ENCODE measurements at regions not wholly inside any gene's neighbourhood (a gene's known extent, or its start where the extent isn't known, plus 50 kb on each side); places are given as distances from the start of the nearest gene placed in this dataset.

- DNase-seq (ENCODE audit: low read depth in 1 of 2, low spot score in 1 of 2) = peak; percentile 43 to 66
- Histone ChIP-seq H3K27ac (replicated peaks) (no peak overlapping the region), H3K27me3 (ENCODE audit: insufficient read depth, poor library complexity, severe bottlenecking) (peaks cover 7% of the 10 kb centered on the region), H3K4me3 (replicated peaks; ENCODE audit: insufficient read depth, low read length) (no peak overlapping the region)
- TF ChIP-seq POLR2AphosphoS5 (IDR thresholded peaks at IDR 0.05; ENCODE audit: low read depth) = peak; percentile 90
- peak; percentile 32; the same call in 1 of the 2 replicates for TF ChIP-seq SPI1 (IDR thresholded peaks at IDR 0.05; ENCODE audit: borderline replicate concordance, low read depth)
- no peak for TF ChIP-seq REST (IDR thresholded peaks at IDR 0.05; ENCODE audit: insufficient replicate concordance, low read depth)
Measured at GRCh38 chr14:97021001-97021400, 223.8 kb downstream of the VRK1 start.

- H3K27me3 ChIP-seq (ENCODE audit: insufficient read depth, poor library complexity, severe bottlenecking) = peaks cover 7% of the 10 kb centered on the region
- TF ChIP-seq CTCF (IDR thresholded peaks at IDR 0.05; ENCODE audit: insufficient read depth, low read length) (no peak), SPI1 (IDR thresholded peaks at IDR 0.05; ENCODE audit: borderline replicate concordance, low read depth) (no peak), POLR2AphosphoS5 (IDR thresholded peaks at IDR 0.05; ENCODE audit: low read depth) (no peak), GABPA (IDR thresholded peaks at IDR 0.05; ENCODE audit: low read depth) (no peak), REST (IDR thresholded peaks at IDR 0.05; ENCODE audit: insufficient replicate concordance, low read depth) (no peak)
- DNase-seq (ENCODE audit: low read depth in 1 of 2, low spot score in 1 of 2) = no peak
- no peak overlapping the region for H3K27ac ChIP-seq (replicated peaks)
- no peak overlapping the region for H3K4me3 ChIP-seq (replicated peaks; ENCODE audit: insufficient read depth, low read length)
Measured at GRCh38 chr14:97021571-97022168, 224.5 kb downstream of the VRK1 start.

- no peak for DNase-seq (ENCODE audit: low read depth in 1 of 2, low spot score in 1 of 2)
- H3K4me3 ChIP-seq (replicated peaks; ENCODE audit: insufficient read depth, low read length) = no peak overlapping the region
Measured at GRCh38 chr14:97022741-97023140, 225.6 kb downstream of the VRK1 start.

More at GRCh38 chr14:97022741-97023140, 225.6 kb downstream of the VRK1 start:
- no peak for TF ChIP-seq CTCF (IDR thresholded peaks at IDR 0.05; ENCODE audit: insufficient read depth, low read length)
- no peak for TF ChIP-seq GABPA (IDR thresholded peaks at IDR 0.05; ENCODE audit: low read depth)
- no peak for TF ChIP-seq POLR2AphosphoS5 (IDR thresholded peaks at IDR 0.05; ENCODE audit: low read depth)
- TF ChIP-seq REST (IDR thresholded peaks at IDR 0.05; ENCODE audit: insufficient replicate concordance, low read depth) = no peak
- no peak for TF ChIP-seq SPI1 (IDR thresholded peaks at IDR 0.05; ENCODE audit: borderline replicate concordance, low read depth)
- Histone ChIP-seq H3K27ac (replicated peaks) (no peak overlapping the region), H3K27me3 (ENCODE audit: insufficient read depth, poor library complexity, severe bottlenecking) (peaks cover 7% of the 10 kb centered on the region)
